H1 (cell line): ENCODE measurements at regions not wholly inside any gene's neighbourhood (a gene's known extent, or its start where the extent isn't known, plus 50 kb on each side); places are given as distances from the start of the nearest gene placed in this dataset.

Experiments used
- CTCF ChIA-PET: fragments of 300-600 bp; sonication (Branson Sonifier 250); formaldehyde crosslinking; loops from one replicate; lab custom pipeline; 2021; ENCODE audit not compliant: partially characterized antibody; lab: Charles Lee
- POLR2A ChIA-PET: fragments of 300-600 bp; sonication (Branson Sonifier 250); formaldehyde crosslinking; loops from one replicate; lab custom pipeline; 2021; ENCODE audit warnings: inconsistent platforms; ENCODE audit not compliant: partially characterized antibody; lab: Charles Lee
- DNase-seq, 2 experiments: peaks; one replicate each; pipeline versions ENCODE4 v3.0.0 to v3.0.0-alpha.2; 2010 to 2022; ENCODE audit warnings: low spot score in 2 of 2, low read depth in 1 of 2, mixed read lengths in 1 of 2
- FAIRE-seq: peaks from 2 replicates; lab custom pipeline; 2011; peaks lifted over from hg19 to GRCh38; lab: Jason Lieb, UNC
- H2AFZ ChIP-seq: 2 replicates; pipeline ENCODE4 v1.8.1; 2012; ENCODE audit warnings: low read length, inconsistent platforms
- H2AK5ac ChIP-seq: 2 replicates; pipeline ENCODE4 v1.6.1; 2013; ENCODE audit warnings: low read depth, low read length
- H2BK120ac ChIP-seq: replicated peaks from 2 replicates; pipeline ENCODE3; 2013; ENCODE audit warnings: low read depth, low read length, inconsistent platforms
- H2BK12ac ChIP-seq: 2 replicates; pipeline ENCODE4 v1.6.1; 2013; ENCODE audit warnings: low read depth, low read length
- H2BK15ac ChIP-seq: 2 replicates; pipeline ENCODE4 v1.6.1; 2013; ENCODE audit warnings: low read length
- H2BK20ac ChIP-seq: 2 replicates; pipeline ENCODE4 v1.6.1; 2013; ENCODE audit warnings: low read length
- H2BK5ac ChIP-seq: 2 replicates; pipeline ENCODE4 v1.6.1; 2013; ENCODE audit warnings: low read depth, low read length
- H3K14ac ChIP-seq: 2 replicates; pipeline ENCODE4 v1.6.1; 2013; ENCODE audit warnings: inconsistent platforms; ENCODE audit not compliant: insufficient read length
- H3K18ac ChIP-seq: 2 replicates; pipeline ENCODE4 v1.6.1; 2013; ENCODE audit warnings: low read length; ENCODE audit errors: extremely low read depth
- H3K23ac ChIP-seq: 2 replicates; pipeline ENCODE4 v1.6.1; 2013; ENCODE audit warnings: inconsistent platforms; ENCODE audit not compliant: insufficient read length
- H3K23me2 ChIP-seq: 2 replicates; pipeline ENCODE4 v1.6.1; 2013; ENCODE audit warnings: low read depth, low read length
- H3K27ac ChIP-seq: 2 replicates; pipeline ENCODE4 v1.6.1; 2011; ENCODE audit warnings: low read depth, low read length, inconsistent platforms
- H3K27me3 ChIP-seq, 4 experiments: replicated peaks in 1 of 4; 1 replicate in 1 of 4; 2 replicates in 3 of 4; pipeline versions ENCODE4 v1.6.1 to v1.8.1; 2011 to 2013; ENCODE audit warnings: low read length in 3 of 4, mild to moderate bottlenecking in 3 of 4, inconsistent platforms in 2 of 4, mixed read lengths in 2 of 4, moderate library complexity in 1 of 4; ENCODE audit not compliant: control insufficient read depth in 3 of 4, insufficient read depth in 3 of 4; ENCODE audit errors: extremely low read depth in 1 of 4
- H3K36me3 ChIP-seq, 4 experiments: 2 replicates each; pipeline versions ENCODE4 v1.6.1 to v1.8.1; 2011 to 2013; ENCODE audit warnings: mild to moderate bottlenecking in 4 of 4, low read length in 3 of 4, moderate library complexity in 2 of 4, control low read depth in 1 of 4, inconsistent platforms in 1 of 4; ENCODE audit not compliant: insufficient read depth in 4 of 4, control insufficient read depth in 2 of 4
- H3K4ac ChIP-seq: replicated peaks from 2 replicates; pipeline ENCODE3; 2013; ENCODE audit warnings: low read length, low read depth, mixed read lengths, inconsistent platforms; ENCODE audit not compliant: insufficient read length
- H3K4me1 ChIP-seq, 4 experiments: replicated peaks in 1 of 4; 1 replicate in 1 of 4; 2 replicates in 3 of 4; pipeline versions ENCODE4 v1.6.1 to v1.8.1; 2011 to 2013; ENCODE audit warnings: low read length in 3 of 4, inconsistent platforms in 2 of 4, mixed read lengths in 1 of 4; ENCODE audit not compliant: insufficient read depth in 4 of 4, control insufficient read depth in 3 of 4
- H3K4me2 ChIP-seq, 2 experiments: 2 replicates each; pipeline versions ENCODE4 v1.6.1 to v1.8.1; 2011 to 2013; ENCODE audit warnings: low read depth in 2 of 2, low read length in 2 of 2, control low read depth in 1 of 2, inconsistent platforms in 1 of 2, mild to moderate bottlenecking in 1 of 2; ENCODE audit not compliant: insufficient read depth in 1 of 2
- H3K4me3 ChIP-seq, 4 experiments: fragments of 200-600, 300-600 bp in 1 of 4; sonication (generic), shearing (Covaris generic), sonication (Bioruptor Twin) in 1 of 4; 2 replicates each; pipeline versions ENCODE4 v1.5.1 to v1.8.1; 2011 to 2016; ENCODE audit warnings: low read length in 4 of 4, low read depth in 3 of 4, control low read depth in 2 of 4, inconsistent platforms in 2 of 4, mild to moderate bottlenecking in 2 of 4, mixed read lengths in 1 of 4, moderate library complexity in 1 of 4; ENCODE audit not compliant: insufficient read depth in 2 of 4; ENCODE audit errors: extremely low read depth in 1 of 4
- H3K56ac ChIP-seq: replicated peaks from 2 replicates; pipeline ENCODE3; 2013; ENCODE audit warnings: low read depth, mild to moderate bottlenecking, mixed read lengths, low read length, inconsistent platforms; ENCODE audit not compliant: insufficient read length
- H3K79me1 ChIP-seq: 2 replicates; pipeline ENCODE4 v1.6.1; 2013; ENCODE audit warnings: low read depth, low read length, control low read depth
- H3K79me2 ChIP-seq, 2 experiments: 2 replicates each; pipeline versions ENCODE4 v1.6.1 to v1.8.1; 2012 to 2013; ENCODE audit warnings: low read length in 2 of 2, mild to moderate bottlenecking in 2 of 2, inconsistent platforms in 1 of 2; ENCODE audit not compliant: insufficient read depth in 2 of 2, control insufficient read depth in 1 of 2
- H3K9ac ChIP-seq, 4 experiments: replicated peaks in 1 of 4; 1 replicate in 1 of 4; 2 replicates in 3 of 4; pipeline versions ENCODE4 v1.6.1 to v1.8.1; 2011 to 2013; ENCODE audit warnings: low read depth in 3 of 4, low read length in 3 of 4, control low read depth in 2 of 4, mild to moderate bottlenecking in 2 of 4, moderate library complexity in 2 of 4, inconsistent platforms in 1 of 4; ENCODE audit errors: extremely low read depth in 1 of 4
- H3K9me3 ChIP-seq, 2 experiments: 2 replicates each; pipeline versions ENCODE4 v1.6.1 to v1.8.1; 2012 to 2013; ENCODE audit warnings: mild to moderate bottlenecking in 2 of 2, moderate library complexity in 2 of 2, control low read depth in 1 of 2, inconsistent platforms in 1 of 2, low read depth in 1 of 2, low read length in 1 of 2, mixed read lengths in 1 of 2; ENCODE audit not compliant: insufficient read depth in 2 of 2
- H4K20me1 ChIP-seq, 2 experiments: replicated peaks in 1 of 2; 2 replicates each; pipeline versions ENCODE3 to v1.8.1; 2011 to 2013; ENCODE audit warnings: inconsistent platforms in 2 of 2, low read length in 2 of 2, mild to moderate bottlenecking in 1 of 2; ENCODE audit not compliant: insufficient read depth in 2 of 2, control insufficient read depth in 1 of 2
- H4K5ac ChIP-seq: 2 replicates; pipeline ENCODE4 v1.6.1; 2013; ENCODE audit warnings: low read length, low read depth, mixed read lengths, inconsistent platforms; ENCODE audit not compliant: insufficient read length
- H4K8ac ChIP-seq: 2 replicates; pipeline ENCODE4 v1.8.0; 2013; ENCODE audit warnings: mild to moderate bottlenecking, moderate library complexity, low read length, inconsistent platforms; ENCODE audit not compliant: insufficient read depth; ENCODE audit errors: extremely low read depth
- H4K91ac ChIP-seq: replicated peaks from 2 replicates; pipeline ENCODE3; 2013; ENCODE audit warnings: low read length, mixed read lengths, inconsistent platforms; ENCODE audit not compliant: insufficient read length
- ASH2L ChIP-seq: fragments of 200-600, 300-600 bp; sonication (generic); IDR thresholded peaks from one replicate; pipeline ENCODE4 v1.7.1; 2017; ENCODE audit warnings: low read length
- BACH1 ChIP-seq: IDR thresholded peaks from 2 replicates; pipeline ENCODE4 v1.6.1; 2012; ENCODE audit warnings: low read length, improper control_type of control experiment
- EGR1 ChIP-seq: IDR thresholded peaks from 2 replicates; pipeline ENCODE4 v1.6.1; 2011; ENCODE audit warnings: low read depth, low read length, borderline replicate concordance
- HDAC6 ChIP-seq: IDR thresholded peaks from one replicate; pipeline ENCODE4 v1.7.1; 2012; ENCODE audit warnings: low read depth, mild to moderate bottlenecking, inconsistent platforms, low read length, moderate library complexity
- JUN ChIP-seq: IDR thresholded peaks from 2 replicates; pipeline ENCODE4 v1.6.1; 2011; ENCODE audit warnings: low read depth, mild to moderate bottlenecking, improper control_type of control experiment, low read length
- MAFK ChIP-seq: IDR thresholded peaks from 2 replicates; pipeline ENCODE4 v1.6.1; 2012; ENCODE audit warnings: low read depth, mild to moderate bottlenecking, improper control_type of control experiment, low read length
- PHF8 ChIP-seq: fragments of 200-600 bp; sonication (generic); conservative IDR thresholded peaks from 2 replicates; pipeline ENCODE4 v1.7.1; 2012; ENCODE audit warnings: low read depth, mild to moderate bottlenecking, inconsistent platforms, low read length, moderate library complexity
- RFX5 ChIP-seq: IDR thresholded peaks from 2 replicates; pipeline ENCODE4 v1.6.1; 2011; ENCODE audit warnings: low read depth, low read length, improper control_type of control experiment, borderline replicate concordance
- SAP30 ChIP-seq: fragments of 300-600 bp; sonication (generic); IDR thresholded peaks from 2 replicates; pipeline ENCODE4 v1.7.1; 2012; ENCODE audit warnings: low read length, moderate library complexity, mild to moderate bottlenecking, inconsistent platforms; ENCODE audit not compliant: insufficient read depth, insufficient replicate concordance
- SP4 ChIP-seq: IDR thresholded peaks from 2 replicates; pipeline ENCODE4 v1.6.1; 2012; ENCODE audit warnings: low read length, inconsistent platforms
- TBP ChIP-seq: IDR thresholded peaks from 2 replicates; pipeline ENCODE4 v1.6.1; 2011; ENCODE audit warnings: low read depth, low read length, improper control_type of control experiment
- YY1 ChIP-seq: IDR thresholded peaks from 2 replicates; pipeline ENCODE4 v1.6.1; 2011; ENCODE audit warnings: low read depth, mild to moderate bottlenecking, low read length
- WGBS, 2 experiments: shearing (Covaris generic) in 1 of 2; methylation state at CpG; one replicate each; pipeline versions ENCODE4 v1.1.6 to v1.1.7; 2013 to 2015; ENCODE audit warnings: low lambda C conversion rate in 2 of 2, mixed read lengths in 2 of 2, inconsistent platforms in 1 of 2, low coverage in 1 of 2, missing lambda C conversion rate in 1 of 2; ENCODE audit not compliant: insufficient replicate concordance in 2 of 2, insufficient coverage in 1 of 2, insufficient read length in 1 of 2; ENCODE audit errors: extremely low coverage in 1 of 2, missing lambda C conversion rate in 1 of 2; 5-methylcytosine and 5-hydroxymethylcytosine counted together
- TF ChIP-seq, protein P1 (sequence below): IDR thresholded peaks from 2 replicates; pipeline ENCODE4 v1.6.1; 2011; ENCODE audit warnings: low read depth, mild to moderate bottlenecking, low read length; ENCODE audit not compliant: insufficient read depth

- H3K56ac ChIP-seq, result no peak overlapping the region
- no peaks in the 10 kb centered on the region for H3K36me3 ChIP-seq
- WGBS, 2 experiments, result 89% methylated on average over 2 of the region's 2 CpGs; no CpG with 5 or more reads in 1 of the 2 experiments
- H3K4ac ChIP-seq, result no peak overlapping the region
- CTCF ChIA-PET, result no interaction called here
- no peak overlapping the region for H2BK5ac ChIP-seq
- H3K4me3 ChIP-seq, result no peak overlapping the region
- no peaks in the 10 kb centered on the region for H3K79me1 ChIP-seq
- no peak overlapping the region for H3K27ac ChIP-seq
- no peak for FAIRE-seq
- H3K23ac ChIP-seq, result no peak overlapping the region
- no peak overlapping the region for H3K14ac ChIP-seq
- no peak overlapping the region for H2BK120ac ChIP-seq
- no peaks in the 10 kb centered on the region for H3K9me3 ChIP-seq
- H2AK5ac ChIP-seq, result no peak overlapping the region
- H3K9ac ChIP-seq, result no peak overlapping the region
- H3K23me2 ChIP-seq, result no peaks in the 10 kb centered on the region
- no peak overlapping the region for H4K8ac ChIP-seq
- no peaks in the 10 kb centered on the region for H3K4me1 ChIP-seq
- no peak overlapping the region for H2AFZ ChIP-seq
- POLR2A ChIA-PET, result no interaction called here
- H4K20me1 ChIP-seq, result no peaks in the 10 kb centered on the region
- no peak overlapping the region for H2BK12ac ChIP-seq
- H3K27me3 ChIP-seq, result no peaks in the 10 kb centered on the region
- H3K4me2 ChIP-seq, result no peak overlapping the region
- H3K18ac ChIP-seq, result no peak overlapping the region
- H3K79me2 ChIP-seq, result no peaks in the 10 kb centered on the region
- H4K5ac ChIP-seq, result no peak overlapping the region
- DNase-seq, result no peak
- H2BK15ac ChIP-seq, result no peak overlapping the region
- no peak overlapping the region for H2BK20ac ChIP-seq
- H4K91ac ChIP-seq, result no peak overlapping the region
- no peak for TF ChIP-seq ASH2L
- no peak for TF ChIP-seq YY1
- TF ChIP-seq, protein P1, sequence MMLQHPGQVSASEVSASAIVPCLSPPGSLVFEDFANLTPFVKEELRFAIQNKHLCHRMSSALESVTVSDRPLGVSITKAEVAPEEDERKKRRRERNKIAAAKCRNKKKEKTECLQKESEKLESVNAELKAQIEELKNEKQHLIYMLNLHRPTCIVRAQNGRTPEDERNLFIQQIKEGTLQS, result no peak
- no peak for TF ChIP-seq TBP
- no peak for TF ChIP-seq SAP30
- TF ChIP-seq JUN, result no peak
- no peak for TF ChIP-seq SP4
- no peak for TF ChIP-seq PHF8
- no peak for TF ChIP-seq EGR1
- no peak for TF ChIP-seq RFX5
- no peak for TF ChIP-seq BACH1
- TF ChIP-seq HDAC6, result no peak
- TF ChIP-seq MAFK, result no peak
Measured at GRCh38 chr6:128713461-128713860, 169.5 kb upstream of the LAMA2 start.
